ENCODE measurements at regions not wholly inside any gene's neighbourhood (a gene's known extent, or its start where the extent isn't known, plus 50 kb on each side); places are given as distances from the start of the nearest gene placed in this dataset.
A peak's percentile ranks its signal among the peaks of the same experiment; 100 is the strongest.
"Not testable (repeated sequence)": the region's sequence is repeated elsewhere in the genome, so short reads cannot be mapped to it uniquely, and the experiment has no call there.

DNA sequence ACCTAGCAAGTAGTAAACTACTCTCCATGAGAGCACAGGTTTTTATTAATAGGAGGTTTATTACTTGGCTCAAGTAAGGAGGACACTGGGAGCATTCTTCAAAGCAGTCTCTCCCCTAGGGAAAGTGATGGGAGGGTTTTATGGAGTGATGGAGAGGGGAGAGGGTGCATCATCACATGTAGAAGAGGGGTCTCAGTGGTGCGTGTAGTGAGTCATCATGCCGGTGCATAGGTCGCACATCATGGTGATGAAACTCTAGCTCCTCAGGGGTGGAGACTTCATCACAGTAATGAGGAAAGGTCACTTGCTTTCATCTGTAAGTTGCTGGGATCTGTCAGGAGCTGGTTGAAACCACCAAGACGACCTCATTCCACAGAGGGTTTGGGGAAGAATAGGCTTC, 210.8 kb upstream of the UBL3 start:
- no peak for DNase-seq

GRCh38 chr13:30058429-30058828, 208.0 kb upstream of the UBL3 start:
- DNase-seq, result no peak

DNA sequence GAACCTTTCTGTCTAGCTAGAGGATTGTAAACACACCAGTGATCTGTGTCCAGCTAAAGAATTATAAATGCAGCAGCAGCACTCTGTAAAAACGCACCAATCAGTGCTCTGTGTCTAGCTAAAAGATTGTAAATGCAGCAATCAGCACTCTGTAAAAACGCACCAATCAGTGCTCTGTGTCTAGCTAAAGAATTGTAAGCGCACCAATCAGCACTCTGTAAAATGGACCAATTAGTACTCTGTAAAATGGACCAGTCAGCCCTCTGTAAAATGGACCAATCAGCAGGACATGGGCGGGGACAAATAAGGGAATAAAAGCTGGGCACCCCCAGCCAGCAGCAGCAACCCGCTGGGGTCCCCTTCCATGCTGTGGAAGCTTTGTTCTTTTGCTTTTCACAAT, 204.1 kb upstream of the UBL3 start:
- DNase-seq, result not testable (repeated sequence)

- no peak for DNase-seq
Observed at GRCh38 chr13:30053939-30054338, 203.5 kb upstream of the UBL3 start.

DNA sequence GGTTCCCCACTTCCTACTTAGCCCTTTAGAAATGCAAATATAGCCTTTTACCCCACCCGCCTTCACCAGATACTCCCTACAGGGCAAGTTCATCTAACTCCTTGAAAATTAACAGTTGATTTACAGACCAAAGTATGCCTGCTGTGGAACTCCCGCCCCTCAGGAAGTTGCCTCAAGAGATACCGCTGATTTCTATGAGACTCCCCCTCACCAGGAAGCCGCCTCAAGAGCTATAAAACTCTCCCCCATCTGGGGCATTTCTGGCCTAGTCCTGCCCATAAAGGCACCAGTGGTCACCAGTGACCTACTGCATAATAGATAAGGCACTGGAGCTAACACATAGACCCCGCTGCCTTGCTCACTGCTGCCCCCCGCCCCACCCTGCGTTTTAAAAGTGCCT, 201.7 kb upstream of the UBL3 start:
- no peak for DNase-seq

GRCh38 chr13:30051531-30052060, 201.2 kb upstream of the UBL3 start:
- DNase-seq, result no peak

- no peak for DNase-seq
Observed at GRCh38 chr13:30049692-30050091, 199.3 kb upstream of the UBL3 start.

GRCh38 chr13:30047154-30047874, 196.9 kb upstream of the UBL3 start:
- no peak for DNase-seq

DNA sequence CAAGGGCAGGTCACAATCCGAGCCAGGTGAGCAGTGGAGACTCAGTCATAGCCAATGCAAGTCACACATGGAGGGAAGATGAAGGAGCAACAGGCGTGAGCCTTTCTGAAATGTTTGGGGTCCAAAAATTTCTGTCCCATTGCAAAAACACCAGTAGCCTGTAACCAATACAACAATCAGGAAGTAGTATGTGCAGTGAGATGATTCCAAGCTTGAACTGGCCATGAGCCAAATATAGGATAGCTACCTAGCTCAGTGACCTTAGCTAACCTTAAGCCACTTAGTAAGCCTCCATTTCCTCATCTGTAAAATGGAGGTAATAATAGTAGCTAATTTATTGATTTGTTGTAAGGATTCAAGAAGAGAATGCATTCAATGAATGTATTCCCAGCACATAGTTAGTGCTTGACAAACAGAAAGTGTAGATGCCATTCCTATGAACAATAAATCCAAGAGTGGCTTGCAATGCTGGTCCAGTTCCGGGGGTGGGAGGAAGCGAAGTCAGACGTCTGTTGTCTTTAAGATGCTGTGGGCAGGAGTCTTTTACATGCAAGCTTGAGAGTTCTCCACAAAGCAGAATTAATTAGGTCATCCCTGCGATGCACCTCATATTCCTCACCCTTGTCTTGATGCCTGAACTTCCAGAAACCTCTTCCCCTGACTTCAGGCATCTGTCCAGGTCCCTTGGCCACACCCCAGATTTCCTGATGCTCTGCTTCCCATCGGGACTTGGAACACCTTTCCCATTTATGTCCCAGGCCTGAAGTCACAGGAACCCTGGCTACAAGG, 195.7 kb upstream of the UBL3 start:
- DNase-seq, result peak; percentile 83

GRCh38 chr13:30044932-30045331, 194.5 kb upstream of the UBL3 start:
- DNase-seq, result no peak

DNA sequence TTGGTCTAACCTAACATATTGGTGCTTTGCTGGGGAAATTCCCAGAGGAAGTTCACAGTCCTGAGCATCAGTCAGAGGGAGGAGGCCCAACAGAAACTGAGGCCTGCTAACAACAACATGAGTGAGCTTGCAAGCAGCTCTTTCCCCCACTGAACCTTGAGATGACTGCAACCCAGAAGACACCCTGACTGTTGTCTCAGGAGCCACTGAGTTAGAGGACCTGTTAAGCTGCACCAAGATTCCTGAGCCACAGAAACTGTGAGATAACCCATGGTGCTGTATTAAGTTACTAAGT, 193.2 kb upstream of the UBL3 start:
- DNase-seq, result no peak

DNA sequence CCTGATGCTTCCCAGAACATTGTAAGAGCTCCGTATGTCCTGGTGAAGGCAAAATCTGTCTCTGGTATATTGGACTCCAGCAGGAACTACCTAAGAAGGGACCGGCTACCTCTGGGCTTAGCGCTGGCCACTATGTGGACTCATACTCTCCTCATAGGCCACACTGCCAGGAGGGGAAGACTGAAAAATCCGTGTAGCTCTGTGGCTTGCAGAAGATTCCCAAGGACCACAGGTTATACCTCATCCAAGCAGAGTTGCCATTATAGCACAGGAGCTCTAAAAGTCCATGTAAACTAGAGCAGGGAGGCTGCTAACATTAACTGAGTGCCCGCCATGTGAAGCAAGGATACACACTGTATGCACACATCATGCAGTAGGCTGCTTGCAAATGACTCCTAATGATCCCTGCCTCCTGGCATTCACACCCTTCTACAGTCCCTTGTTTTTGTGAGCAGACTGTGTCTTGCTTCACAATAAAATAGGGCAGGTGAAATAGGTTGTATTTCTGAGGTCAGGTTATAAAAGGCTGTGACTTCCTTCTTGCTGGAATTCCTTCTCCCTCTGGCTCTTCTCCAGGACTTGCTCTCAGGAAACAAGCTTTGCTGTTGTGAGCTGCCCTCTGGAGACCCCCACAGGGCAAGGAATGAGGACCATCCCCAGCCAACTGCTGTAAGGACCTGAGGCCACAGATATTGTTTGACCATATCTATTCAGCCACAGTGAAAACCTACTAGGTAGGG, 192.6 kb upstream of the UBL3 start:
- no peak for DNase-seq

GRCh38 chr13:30042272-30042671, 191.9 kb upstream of the UBL3 start:
- no peak for DNase-seq

DNA sequence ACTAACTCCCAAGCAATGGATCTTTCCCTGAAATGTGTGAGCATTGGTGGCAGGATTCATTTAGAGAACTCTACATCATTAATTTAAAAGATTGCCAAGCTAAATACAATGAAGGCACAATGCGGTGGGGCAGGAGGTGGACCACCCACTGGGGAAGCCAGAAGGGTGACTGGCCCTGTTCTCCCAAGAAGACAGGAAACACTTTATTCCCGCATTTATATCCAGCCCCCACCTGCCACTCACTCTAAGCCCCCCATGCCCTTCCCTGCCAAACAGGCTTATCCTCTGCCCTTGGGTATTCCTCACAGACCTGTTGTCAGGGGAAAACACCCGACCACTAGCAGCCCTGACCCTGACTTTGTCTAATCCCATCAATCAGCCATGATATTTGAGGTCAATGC, 189.1 kb upstream of the UBL3 start:
- DNase-seq, result no peak

GRCh38 chr13:30038884-30039283, 188.5 kb upstream of the UBL3 start:
- peak; percentile 79 for DNase-seq

GRCh38 chr13:30037766-30038165, 187.3 kb upstream of the UBL3 start:
- peak; percentile 31 for DNase-seq

GRCh38 chr13:30037306-30037705, 186.9 kb upstream of the UBL3 start:
- DNase-seq, result peak; percentile 27

- peak; percentile 56 for DNase-seq
Observed at GRCh38 chr13:30034458-30034795, 184.0 kb upstream of the UBL3 start.

- peak; percentile 95 for DNase-seq
Observed at GRCh38 chr13:30033681-30034457, 183.5 kb upstream of the UBL3 start.

DNA sequence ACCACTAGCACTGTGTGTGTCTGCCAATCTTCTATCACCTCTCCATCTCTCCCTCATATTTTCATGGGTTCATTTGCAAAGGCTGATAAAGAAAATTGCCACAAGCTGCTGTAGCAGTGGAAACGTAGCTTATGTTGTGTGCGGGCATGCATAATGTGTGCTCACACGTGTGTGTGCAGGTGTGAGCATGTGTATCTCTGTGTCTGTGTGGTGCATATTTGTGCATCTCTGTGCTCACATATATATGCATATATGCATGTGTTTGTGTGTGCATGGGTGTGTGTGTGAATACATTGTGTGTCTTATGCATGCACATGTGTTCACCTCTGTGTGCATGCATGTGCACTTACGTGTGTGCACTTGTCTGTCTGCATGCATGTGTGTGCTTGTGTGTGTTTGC, 181.8 kb upstream of the UBL3 start:
- DNase-seq, result no peak

DNA sequence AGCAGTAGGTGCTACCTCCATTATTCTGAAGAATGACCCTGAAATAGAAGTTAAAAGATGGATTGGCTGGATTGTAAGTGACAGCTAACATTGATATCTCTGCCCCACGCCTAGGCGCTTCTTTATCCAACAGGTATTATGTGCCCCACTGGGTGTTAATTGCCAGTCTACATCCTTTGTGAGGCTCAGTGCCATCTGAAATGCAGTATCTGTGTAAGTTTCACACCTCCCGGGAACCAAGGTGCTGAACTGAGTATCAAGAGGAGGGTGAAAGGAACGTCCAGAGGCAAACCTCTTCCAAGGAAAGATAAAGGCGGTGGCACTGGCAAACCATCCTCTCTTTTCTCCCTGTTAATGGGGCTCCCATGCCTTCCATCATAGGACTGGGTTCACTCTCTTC, 181.1 kb upstream of the UBL3 start:
- no peak for DNase-seq

GRCh38 chr13:30030141-30030750, 179.8 kb upstream of the UBL3 start:
- DNase-seq, result no peak
